Bronchial epithelial cell (primary cell): ENCODE measurements at regions not wholly inside any gene's neighbourhood (a gene's known extent, or its start where the extent isn't known, plus 50 kb on each side); places are given as distances from the start of the nearest gene placed in this dataset.
A peak's percentile ranks its signal among the peaks of the same experiment; 100 is the strongest.
"Not testable (repeated sequence)": the region's sequence is repeated elsewhere in the genome, so short reads cannot be mapped to it uniquely, and the experiment has no call there.

Source experiments
- DNase-seq: peaks from one replicate; pipeline ENCODE4 v3.0.0-alpha.2; 2010; ENCODE audit warnings: low read depth
- FAIRE-seq: peaks from 2 replicates; lab custom pipeline; 2011; peaks lifted over from hg19 to GRCh38; lab: Jason Lieb, UNC
- H3K27me3 ChIP-seq: 2 replicates; pipeline ENCODE4 v1.5.1; 2011; ENCODE audit warnings: low read length; ENCODE audit not compliant: control insufficient read depth, insufficient read depth
- H3K36me3 ChIP-seq: 2 replicates; pipeline ENCODE4 v1.5.1; 2011; ENCODE audit warnings: low read length; ENCODE audit not compliant: control insufficient read depth, insufficient read depth
- H3K4me3 ChIP-seq: 2 replicates; pipeline ENCODE4 v1.5.1; 2011; ENCODE audit warnings: mild to moderate bottlenecking, low read depth, low read length, control low read depth
- TF ChIP-seq, protein P1 (sequence below): IDR thresholded peaks from 2 replicates; pipeline ENCODE4 v1.5.1; 2011; ENCODE audit warnings: mild to moderate bottlenecking, moderate library complexity, low read length, control low read depth, inconsistent platforms; ENCODE audit not compliant: insufficient read depth, severe bottlenecking

GRCh38 chr17:72382971-72383722 lies 262.3 kb downstream of the SOX9 start:
- H3K27me3 ChIP-seq = no peaks in the 10 kb centered on the region
- H3K36me3 ChIP-seq = no peaks in the 10 kb centered on the region
- DNase-seq (no peak), FAIRE-seq (no peak)
- H3K4me3 ChIP-seq = no peak overlapping the region
- TF ChIP-seq, protein P1, sequence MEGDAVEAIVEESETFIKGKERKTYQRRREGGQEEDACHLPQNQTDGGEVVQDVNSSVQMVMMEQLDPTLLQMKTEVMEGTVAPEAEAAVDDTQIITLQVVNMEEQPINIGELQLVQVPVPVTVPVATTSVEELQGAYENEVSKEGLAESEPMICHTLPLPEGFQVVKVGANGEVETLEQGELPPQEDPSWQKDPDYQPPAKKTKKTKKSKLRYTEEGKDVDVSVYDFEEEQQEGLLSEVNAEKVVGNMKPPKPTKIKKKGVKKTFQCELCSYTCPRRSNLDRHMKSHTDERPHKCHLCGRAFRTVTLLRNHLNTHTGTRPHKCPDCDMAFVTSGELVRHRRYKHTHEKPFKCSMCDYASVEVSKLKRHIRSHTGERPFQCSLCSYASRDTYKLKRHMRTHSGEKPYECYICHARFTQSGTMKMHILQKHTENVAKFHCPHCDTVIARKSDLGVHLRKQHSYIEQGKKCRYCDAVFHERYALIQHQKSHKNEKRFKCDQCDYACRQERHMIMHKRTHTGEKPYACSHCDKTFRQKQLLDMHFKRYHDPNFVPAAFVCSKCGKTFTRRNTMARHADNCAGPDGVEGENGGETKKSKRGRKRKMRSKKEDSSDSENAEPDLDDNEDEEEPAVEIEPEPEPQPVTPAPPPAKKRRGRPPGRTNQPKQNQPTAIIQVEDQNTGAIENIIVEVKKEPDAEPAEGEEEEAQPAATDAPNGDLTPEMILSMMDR = no peak

DNA sequence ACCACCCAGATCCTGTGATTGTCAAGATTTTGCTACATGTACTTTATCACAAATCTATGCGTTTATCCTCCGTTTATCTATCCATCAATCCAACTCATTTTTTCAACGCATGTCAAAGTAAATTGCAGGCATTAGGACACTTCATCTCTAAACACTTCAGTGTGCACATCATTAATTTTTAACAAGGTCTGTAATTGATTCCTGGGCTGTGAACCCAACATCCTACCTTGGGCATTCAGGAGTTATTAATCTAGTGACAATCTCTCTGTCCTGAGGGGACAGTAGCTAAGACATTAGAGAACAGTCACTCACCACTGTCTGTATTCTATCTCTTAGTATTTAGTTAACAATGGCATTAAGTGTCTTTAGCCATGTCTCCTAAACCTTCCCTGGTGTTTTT lies 264.7 kb downstream of the SOX9 start:
- no peak for FAIRE-seq
- no peak overlapping the region for H3K4me3 ChIP-seq
- TF ChIP-seq, protein P1 = no peak

DNA sequence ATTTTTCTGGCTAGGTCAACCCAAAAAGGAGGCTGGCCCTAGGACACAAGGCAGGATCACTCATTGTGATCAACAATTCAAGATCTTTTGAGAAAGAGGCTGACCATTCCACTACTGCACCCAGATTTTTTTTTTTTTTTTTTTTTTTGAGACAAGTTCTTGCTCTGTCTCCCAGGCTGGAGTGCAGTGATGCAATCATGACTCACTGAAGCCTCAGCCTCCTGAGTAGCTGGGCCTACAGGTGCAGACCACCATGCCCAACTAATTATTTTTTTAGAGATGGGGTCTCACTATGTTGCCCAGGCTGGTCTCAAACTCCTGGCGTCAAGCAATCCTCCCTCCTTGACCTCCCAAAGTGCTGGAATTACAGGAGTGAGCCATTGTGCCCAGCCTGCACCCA lies 265.4 kb downstream of the SOX9 start:
- DNase-seq = peak; percentile 75
- not testable (repeated sequence) for H3K27me3 ChIP-seq, FAIRE-seq, H3K36me3 ChIP-seq, H3K4me3 ChIP-seq

More for the DNA sequence above, 264.7 kb downstream of the SOX9 start:
- H3K27me3 ChIP-seq = no peaks in the 10 kb centered on the region
- no peaks in the 10 kb centered on the region for H3K36me3 ChIP-seq
- no peak for DNase-seq

DNA sequence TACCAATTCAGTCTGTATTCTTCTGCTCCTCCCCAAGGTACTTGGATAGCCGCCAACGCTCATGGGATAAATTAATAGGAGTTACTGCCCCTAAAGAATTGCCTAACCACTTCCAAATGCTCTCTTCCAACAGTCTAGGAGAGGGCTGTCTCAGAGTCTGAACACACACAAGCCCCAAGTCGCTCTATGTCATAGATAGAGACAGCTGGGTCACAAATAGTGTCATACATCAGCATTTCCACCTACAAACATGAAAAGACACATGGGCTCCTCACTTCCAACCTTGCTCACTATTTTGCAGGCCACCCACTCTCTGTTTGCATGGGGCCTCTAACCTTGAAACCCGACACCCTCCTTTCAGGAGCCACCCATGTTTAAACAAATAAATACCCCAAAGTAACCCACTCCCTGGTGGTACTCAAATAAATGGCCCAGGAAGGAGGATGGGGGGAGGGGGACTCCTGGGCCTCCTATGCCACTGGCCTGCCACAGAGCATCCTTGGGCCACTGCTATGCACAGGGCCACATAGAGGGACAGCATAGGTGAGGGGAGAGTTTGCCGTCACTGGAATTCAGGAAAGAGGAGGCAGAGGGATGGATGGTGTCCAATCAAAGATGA lies 265.9 kb downstream of the SOX9 start:
- H3K27me3 ChIP-seq = no peaks in the 10 kb centered on the region
- no peak for FAIRE-seq
- TF ChIP-seq, protein P1 = no peak
- H3K4me3 ChIP-seq = no peak overlapping the region
- no peaks in the 10 kb centered on the region for H3K36me3 ChIP-seq
- DNase-seq = no peak

- TF ChIP-seq, protein P1 = no peak
- Histone ChIP-seq H3K36me3 (no peaks in the 10 kb centered on the region), H3K4me3 (no peak overlapping the region), H3K27me3 (no peaks in the 10 kb centered on the region)
- FAIRE-seq (no peak), DNase-seq (no peak)
Measured at GRCh38 chr17:72387487-72387886, 266.7 kb downstream of the SOX9 start.

GRCh38 chr17:72387969-72388368 lies 267.1 kb downstream of the SOX9 start:
- Histone ChIP-seq H3K36me3 (no peaks in the 10 kb centered on the region), H3K4me3 (no peak overlapping the region), H3K27me3 (no peaks in the 10 kb centered on the region)
- TF ChIP-seq, protein P1 = no peak
- DNase-seq = no peak
- no peak for FAIRE-seq
